AG08395 (cell line): ENCODE measurements at regions not wholly inside any gene's neighbourhood (a gene's known extent, or its start where the extent isn't known, plus 50 kb on each side); places are given as distances from the start of the nearest gene placed in this dataset.

Experiments used
- DNase-seq: peaks from one replicate; pipeline ENCODE4 v3.0.0; 2012; ENCODE audit warnings: mixed read lengths, low spot score

DNA sequence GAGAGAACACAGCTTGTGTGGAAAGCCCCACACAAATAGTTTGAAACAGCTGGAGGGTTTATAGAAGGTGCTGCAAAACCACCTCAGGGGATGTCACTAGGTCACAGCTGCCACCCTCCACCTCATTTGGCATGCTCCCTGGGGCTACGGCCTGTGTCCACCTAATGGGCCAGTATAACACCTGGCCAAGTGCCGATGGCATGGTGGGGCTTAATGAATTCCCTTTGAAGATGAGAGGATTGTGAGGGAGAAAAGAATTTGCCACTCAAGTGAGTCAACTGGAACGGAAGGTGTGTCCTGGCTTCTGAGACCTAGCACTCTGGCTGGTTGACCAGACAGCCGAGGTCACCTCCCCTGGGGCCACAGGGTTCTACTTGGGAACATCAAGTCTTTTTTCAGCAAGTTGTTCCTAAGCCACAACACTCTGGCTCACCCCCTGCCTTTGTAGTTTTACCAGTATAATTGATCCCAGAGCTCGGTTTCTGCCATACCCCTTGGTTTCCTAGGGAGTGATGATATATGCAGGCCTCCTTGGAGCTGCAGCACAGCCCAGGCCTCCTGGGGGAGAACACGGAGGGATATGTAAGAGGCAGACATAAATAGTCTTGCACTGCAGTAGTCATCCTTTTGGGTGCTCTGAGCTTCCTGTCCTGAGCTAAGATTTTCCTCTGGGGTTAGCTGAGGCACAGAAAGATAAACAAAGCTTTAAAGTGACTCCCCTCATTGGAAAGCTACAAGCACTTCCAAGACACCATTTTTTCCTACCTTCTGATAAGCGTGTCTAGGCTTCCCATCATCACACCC lies 178.2 kb upstream of the LPP start:
- DNase-seq, result peak; percentile 30

DNA sequence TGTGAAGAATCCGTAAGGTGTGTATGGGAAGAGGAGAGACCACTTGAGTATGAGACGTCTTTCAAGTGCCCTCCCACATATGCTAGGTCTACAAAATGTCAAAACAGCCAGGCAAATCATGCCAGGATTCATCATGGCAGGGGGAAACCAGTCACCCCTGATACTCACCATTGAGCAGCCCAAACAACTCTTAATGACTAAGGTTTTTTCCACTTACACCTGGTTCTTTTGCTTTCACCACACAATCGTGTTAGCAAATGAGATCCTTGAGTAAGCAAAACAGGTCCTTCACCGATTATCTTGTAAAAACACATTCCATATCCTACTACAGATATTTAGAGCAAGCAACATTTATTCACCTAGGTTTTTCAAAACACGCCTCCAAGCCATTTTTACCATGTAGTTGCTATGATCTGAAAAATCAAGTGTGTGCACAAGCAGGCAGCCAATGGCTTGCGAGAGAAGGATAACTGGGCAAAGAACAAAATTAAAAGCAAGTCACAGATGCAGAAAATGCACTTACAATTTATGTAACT lies 177.5 kb upstream of the LPP start:
- DNase-seq, result no peak

DNA sequence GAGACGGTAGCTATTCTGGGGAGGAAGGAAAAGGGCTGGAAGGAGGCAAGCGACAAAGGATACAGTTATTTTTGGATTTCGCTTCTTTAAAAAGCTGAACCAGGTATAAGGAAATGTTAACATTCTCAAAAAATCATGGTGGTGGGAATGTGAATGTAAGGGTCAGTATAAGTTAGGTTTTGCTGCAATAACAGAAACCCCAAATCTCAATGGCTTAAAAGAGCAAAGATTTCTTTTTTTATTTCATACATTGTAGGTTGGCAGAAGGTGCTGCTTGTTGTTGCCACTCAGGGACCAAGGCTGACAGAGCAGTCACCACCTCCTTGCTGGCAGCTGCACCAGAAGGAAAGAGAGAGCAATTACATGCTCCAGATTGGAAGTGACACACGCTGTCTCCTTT lies 176.3 kb upstream of the LPP start:
- DNase-seq, result no peak

DNA sequence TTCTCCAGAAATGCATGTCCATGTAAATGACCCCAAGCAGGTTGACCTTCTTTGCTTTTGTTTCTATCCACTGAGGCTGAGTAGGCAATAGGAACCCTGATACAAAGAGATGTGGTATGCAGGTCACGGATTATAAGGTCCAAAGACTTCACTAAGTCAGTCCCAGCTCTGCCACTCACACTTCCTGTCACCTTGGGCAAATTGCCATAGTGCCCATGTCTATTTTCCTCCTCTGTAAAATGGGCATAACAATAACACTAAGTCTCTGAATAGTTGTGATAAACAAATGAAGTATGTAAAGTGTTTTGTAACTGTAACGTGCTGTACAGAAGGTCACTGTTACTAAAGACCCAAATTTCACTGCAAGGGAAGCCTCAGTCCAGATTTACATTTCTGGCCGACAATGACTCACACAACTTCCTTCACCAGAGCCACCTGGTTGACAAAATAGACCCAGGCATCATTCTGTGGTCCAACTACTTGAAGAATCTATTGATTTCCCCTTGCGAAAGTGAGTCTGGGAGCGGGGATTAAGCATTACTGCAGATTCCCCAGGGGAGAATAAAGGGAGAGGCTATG lies 175.4 kb upstream of the LPP start:
- no peak for DNase-seq

DNA sequence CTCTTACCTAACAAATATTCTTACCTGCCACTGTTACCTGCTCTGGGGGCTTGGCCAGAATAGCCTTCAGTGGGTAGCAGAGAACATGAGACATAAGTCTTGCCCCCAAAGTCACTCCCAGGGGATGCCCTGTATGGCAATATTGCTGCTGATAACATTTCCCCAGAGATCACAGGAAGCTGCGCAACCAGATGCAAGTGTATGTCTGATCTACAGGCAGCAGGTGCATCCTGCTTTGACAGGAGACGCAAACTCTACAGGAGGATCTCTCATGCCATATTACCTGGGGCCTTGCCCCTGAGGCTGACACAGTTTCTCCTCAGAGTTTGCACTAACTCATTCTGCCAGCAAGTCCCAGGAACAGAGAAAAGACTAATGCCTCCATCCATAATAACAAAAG lies 174.4 kb upstream of the LPP start:
- no peak for DNase-seq

GRCh38 chr3:187980861-187981260 lies 173.1 kb upstream of the LPP start:
- DNase-seq, result no peak

DNA sequence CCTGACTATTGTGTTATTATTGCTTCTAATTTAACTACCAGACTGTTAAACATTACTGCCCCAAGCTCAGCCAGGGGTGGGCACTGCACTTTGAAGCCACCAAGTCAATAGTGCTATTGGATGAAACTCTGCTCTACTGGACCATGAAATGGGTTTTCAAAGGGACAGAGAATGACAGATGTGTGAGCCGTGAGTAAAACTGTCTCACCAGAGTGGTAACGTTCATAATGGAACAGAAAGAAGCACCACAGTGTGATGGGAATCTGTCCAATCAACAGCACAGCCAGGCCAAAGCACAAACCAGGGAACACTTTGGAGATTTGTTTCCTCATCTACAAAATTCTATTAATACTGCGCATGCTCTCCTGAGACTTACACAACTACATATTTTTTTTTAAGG lies 171.8 kb upstream of the LPP start:
- no peak for DNase-seq

DNA sequence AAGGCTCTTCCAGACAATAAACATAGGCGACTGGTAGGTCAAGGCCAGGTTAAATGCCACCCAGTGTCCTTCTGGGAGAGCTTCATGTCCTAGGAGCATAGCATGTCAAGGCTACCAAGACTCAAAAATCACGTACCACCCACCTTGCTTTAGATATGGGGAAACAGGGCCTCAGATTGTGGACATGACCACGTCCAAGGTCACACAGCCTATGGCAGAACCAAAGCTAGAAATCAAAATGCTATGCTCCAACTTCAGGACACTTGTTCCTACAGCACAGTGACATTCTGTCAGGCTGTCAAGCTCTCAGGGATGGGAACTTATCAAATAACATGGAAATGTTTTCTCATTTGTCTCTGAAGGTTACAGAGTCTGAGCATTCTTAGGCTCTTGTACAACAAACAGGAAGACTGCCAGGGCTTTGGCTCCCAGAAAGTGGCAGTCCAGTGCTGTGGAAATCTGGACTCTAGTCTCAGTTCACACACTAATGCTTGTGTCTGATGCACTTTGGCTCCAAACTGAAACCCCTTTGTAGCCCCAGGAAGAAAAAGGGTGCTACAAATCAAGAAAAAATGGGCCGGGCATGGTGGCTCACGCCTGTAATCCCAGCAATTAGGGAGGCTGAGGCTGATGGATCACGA lies 170.4 kb upstream of the LPP start:
- peak; percentile 18 for DNase-seq

DNA sequence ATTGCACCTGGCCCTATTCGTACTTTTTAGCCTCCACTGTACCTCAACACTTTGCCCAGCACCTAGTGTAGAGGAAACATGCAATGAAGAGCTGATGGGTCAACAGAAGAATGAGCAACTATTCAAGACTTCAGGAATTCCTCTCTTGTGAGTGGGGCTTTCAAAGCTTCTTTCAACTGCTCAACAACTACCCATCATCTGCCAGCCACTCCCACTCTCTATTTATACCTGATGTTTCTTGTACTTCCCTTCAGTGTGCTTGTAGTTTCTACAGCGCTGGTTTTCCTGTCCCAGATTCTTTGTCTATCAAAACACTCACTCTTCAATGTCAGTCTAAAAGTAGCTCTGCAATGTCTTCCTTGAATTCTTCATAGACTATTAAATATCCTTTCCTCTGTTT lies 168.3 kb upstream of the LPP start:
- no peak for DNase-seq

GRCh38 chr3:187986514-187986934 lies 167.4 kb upstream of the LPP start:
- peak; percentile 84 for DNase-seq

GRCh38 chr3:187987187-187987586 lies 166.8 kb upstream of the LPP start:
- no peak for DNase-seq

DNA sequence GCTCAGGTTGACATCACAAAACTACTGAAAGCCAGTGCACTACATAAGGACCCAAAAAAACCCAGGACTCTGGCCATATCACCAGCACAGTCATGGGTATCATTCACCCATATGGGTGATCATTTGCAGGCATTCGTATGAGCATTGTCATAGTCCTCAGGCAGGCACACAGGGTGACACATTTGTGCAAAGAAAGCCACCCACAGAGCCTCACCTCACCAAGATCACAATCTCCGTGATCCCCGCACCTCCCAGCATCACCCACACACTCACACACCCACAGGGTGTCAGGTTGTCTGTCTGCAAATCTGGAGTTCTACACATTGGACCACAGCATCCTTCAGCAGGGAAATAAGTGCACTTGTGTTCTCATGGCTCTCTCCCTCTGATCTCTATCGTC lies 166.0 kb upstream of the LPP start:
- DNase-seq, result no peak

- DNase-seq, result no peak
Measured at GRCh38 chr3:187989575-187990153, 164.3 kb upstream of the LPP start.

DNA sequence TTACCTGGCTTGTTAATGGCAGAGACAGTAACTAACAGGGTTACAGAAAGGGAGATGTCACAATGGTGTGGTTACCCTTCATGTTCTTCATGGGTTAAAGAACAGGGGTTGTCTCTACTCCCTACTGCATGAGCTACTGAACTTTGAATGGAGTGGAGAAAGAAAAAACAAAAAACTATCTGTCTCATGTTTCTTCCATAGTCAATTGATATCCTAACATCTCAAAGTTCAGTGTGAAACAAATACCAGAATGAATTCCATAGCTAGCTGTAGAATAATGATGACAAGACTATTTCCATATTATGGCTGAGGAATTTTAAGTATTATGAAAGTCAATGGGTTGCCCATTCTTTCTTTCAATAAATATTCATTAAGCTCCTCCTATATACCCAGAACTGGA lies 161.3 kb upstream of the LPP start:
- no peak for DNase-seq

DNA sequence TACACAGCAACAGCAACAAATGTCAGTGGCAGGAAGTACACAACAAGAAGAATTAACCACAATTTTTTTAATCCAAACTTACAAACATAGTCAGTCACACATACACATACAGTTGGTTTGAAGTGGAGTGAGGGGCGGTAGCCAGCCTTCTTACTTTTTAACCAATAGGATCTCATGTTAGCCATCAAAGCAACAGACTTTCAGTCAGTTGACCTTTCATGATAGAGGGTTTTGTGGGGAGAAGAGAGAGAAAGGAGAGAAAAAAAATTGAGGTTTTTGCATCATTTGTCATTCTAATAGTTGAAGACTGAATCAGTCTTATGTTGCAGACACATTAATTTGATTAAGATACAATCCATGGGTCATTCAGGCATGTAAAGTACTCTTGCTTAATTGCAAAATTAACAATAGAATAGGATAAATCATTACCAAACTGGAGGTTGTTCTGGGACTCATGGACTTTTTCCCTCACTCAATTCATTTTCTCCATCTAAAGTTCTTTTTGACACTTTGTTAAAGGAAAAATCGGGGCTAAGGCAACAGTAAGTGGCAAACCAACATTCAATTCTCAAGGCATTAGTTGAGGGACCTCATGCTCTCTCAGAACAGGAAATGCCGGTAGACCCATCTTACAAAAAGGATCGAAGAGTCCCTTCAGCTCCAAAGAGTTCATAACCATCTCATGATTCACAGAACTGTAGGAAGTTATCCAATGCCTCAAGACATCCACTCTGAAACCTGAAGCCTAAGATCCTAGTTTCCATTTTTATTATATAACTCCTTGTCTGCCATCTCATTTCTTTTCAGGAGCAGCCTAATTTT lies 159.5 kb upstream of the LPP start:
- peak; percentile 58 for DNase-seq

DNA sequence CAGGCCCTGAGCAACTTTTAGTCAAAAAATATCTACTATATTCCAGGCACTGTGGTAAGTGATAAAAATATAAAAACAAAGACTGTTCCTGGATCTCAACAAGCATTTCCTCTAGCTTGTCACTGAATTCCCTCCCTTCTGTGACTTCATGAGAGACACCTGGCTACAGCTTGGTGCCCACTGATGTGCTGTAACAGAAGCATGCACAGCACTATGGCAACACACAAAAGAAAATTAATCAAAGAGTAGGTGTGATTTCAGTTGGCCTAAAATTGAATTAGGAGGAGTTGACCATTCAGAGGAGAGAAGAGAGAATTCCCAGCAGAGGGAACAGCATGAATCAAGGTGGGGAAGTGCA lies 158.9 kb upstream of the LPP start:
- DNase-seq, result no peak

DNA sequence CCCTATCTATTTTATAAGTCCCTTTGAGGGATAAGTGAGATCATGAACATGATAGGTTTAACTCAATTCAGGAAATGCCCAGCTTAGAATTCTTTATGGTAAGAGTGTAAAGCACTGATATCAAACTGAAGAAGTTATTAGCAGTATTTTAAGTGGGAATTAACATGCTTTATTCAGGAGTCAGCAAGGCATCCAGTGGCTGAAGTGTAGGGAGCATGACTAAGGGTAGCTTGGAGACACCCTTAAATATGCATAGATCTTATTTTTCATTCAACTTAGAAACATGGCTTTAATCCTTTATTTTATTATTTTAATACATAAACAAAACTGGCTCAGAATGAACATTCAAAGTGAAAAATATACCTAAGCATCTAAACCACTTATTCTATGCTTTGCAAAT lies 158.3 kb upstream of the LPP start:
- no peak for DNase-seq

DNA sequence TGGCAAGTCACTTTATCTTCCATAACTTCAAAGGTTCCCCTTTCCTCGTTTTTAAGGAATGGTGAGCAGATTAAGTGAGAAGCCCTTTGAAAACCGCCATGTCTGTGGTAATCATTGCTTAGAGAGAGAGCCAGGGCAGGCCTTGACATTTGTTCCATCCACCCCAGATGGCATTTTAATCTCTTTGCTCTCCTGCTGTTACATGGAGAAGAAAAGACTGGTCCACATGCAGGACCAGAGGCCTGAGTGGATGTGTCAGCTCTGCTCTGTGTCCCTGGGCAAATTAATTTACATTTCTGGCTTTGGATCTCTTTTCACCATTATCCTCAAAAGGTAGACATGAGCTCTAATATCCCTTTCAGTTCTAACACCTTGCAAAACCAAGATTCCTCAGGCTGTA lies 157.3 kb upstream of the LPP start:
- no peak for DNase-seq

- DNase-seq, result peak; percentile 45
Measured at GRCh38 chr3:187997490-187997889, 156.5 kb upstream of the LPP start.

DNA sequence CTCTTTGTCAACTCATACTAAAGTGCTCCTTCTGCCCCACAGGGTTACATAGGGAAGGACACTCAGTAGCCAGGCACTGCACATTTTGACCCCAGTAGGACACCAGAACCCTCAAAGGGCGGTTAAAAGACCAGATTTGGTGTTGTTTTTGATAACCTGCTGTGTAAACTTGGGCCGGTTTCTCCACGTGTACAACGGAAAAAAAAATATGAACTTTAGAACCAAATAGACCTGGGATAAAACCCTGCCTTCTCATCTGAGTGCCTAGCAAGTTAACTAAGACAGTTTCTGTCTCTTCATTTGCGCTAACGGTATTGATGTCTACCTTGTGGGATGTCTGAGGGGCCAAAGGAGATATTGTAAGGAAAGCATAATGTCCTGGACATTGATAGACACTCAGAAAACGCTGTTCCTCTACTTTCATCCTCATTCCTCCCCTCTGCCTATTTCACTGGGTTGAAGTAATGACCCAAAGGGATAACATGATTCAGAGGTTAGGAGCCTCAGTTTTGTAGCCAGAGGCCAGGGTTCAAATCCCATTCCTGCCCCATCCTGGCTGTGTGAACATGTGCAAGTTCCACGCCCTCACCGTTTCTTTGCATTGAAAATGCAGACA lies 155.9 kb upstream of the LPP start:
- no peak for DNase-seq

GRCh38 chr3:187998611-187999010 lies 155.3 kb upstream of the LPP start:
- no peak for DNase-seq

GRCh38 chr3:187999821-188000220 lies 154.1 kb upstream of the LPP start:
- no peak for DNase-seq
